ENCODE measurements at regions not wholly inside any gene's neighbourhood (a gene's known extent, or its start where the extent isn't known, plus 50 kb on each side); places are given as distances from the start of the nearest gene placed in this dataset.
"Not testable (repeated sequence)": the region's sequence is repeated elsewhere in the genome, so short reads cannot be mapped to it uniquely, and the experiment has no call there.

DNA sequence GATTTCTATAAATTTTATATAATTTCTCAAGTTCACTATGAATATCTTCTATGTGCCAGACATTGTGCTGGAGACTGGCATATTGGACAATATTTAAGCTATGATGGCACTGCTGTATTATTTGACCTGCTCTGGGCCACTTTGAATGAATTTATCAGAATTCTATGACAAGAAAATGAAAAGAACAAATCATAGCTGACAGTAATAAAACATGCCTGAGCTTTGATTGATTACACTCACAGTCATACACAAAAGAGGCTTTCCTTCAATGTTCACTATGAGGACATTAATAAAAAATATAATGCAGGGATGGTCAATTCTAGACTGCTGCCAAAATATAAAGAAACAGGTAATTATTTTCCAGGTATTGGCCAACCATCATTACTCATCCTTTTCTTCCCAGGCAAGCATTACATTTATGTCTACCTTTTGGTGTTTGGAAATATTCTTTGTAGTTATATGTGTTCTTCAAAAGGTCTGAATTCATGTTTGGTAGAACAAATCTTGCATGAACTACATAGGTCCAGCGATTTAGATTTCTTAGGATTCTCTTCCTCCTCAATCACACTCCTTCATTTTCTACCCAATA, 81.0 kb upstream of the ALCAM start:
- H3K4me3 ChIP-seq (ENCODE audit: low read length): no peak overlapping the region
- H3K4me2 ChIP-seq (ENCODE audit: low read depth, low read length): no peak overlapping the region
- H3K27ac ChIP-seq (ENCODE audit: low read length): no peak overlapping the region
- H3K79me2 ChIP-seq (ENCODE audit: low read length): no peaks in the 10 kb centered on the region
- DNase-seq: no peak
- H2AFZ ChIP-seq (ENCODE audit: low read length): no peak overlapping the region
- no peaks in the 10 kb centered on the region for H3K9me3 ChIP-seq (replicated peaks; ENCODE audit: insufficient read depth, low read length)
- H3K36me3 ChIP-seq (replicated peaks; ENCODE audit: insufficient read depth, low read length): no peaks in the 10 kb centered on the region
- no peaks in the 10 kb centered on the region for H3K9me2 ChIP-seq (replicated peaks; ENCODE audit: insufficient read depth, low read length)
- no peaks in the 10 kb centered on the region for H4K20me1 ChIP-seq (ENCODE audit: insufficient read depth, low read length)
- H3F3A ChIP-seq (ENCODE audit: insufficient read depth, low read length): no peaks in the 10 kb centered on the region
- no peaks in the 10 kb centered on the region for H3K27me3 ChIP-seq (replicated peaks; ENCODE audit: insufficient read depth, low read length)
- H3K9ac ChIP-seq (ENCODE audit: low read length): no peak overlapping the region
- no peaks in the 10 kb centered on the region for H3K4me1 ChIP-seq (ENCODE audit: low read length)
- TF ChIP-seq EZH2phosphoT487 (IDR thresholded peaks at IDR 0.05; ENCODE audit: low read length) (no peak), CTCF (IDR thresholded peaks at IDR 0.05; ENCODE audit: low read length) (no peak), EZH2 (optimal IDR thresholded peaks at IDR 0.05; ENCODE audit: low read depth, low read length) (no peak)

DNA sequence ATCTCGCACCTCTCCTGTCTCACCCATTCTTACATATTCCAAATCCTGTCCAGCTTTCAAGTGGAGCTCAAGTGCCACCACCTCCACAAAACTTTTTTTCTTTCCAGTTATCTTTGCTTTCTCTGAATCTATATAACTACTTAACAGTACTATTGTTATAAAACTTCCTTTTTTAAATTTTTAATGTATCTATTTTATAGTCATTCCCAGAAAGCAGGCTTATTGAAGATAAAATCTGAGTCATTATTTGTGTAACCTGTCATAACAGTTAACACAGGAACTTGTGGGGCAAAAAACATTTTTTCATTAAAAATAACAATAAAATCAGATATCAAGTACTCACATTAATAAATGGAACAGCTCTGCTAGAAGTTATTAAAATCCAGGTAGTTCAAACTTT, 73.3 kb upstream of the ALCAM start:
- Histone ChIP-seq H3K27me3 (replicated peaks; ENCODE audit: insufficient read depth, low read length) (no peaks in the 10 kb centered on the region), H3K9me3 (replicated peaks; ENCODE audit: insufficient read depth, low read length) (no peaks in the 10 kb centered on the region), H3K9me2 (replicated peaks; ENCODE audit: insufficient read depth, low read length) (no peaks in the 10 kb centered on the region), H2AFZ (ENCODE audit: low read length) (no peak overlapping the region), H3K9ac (ENCODE audit: low read length) (no peak overlapping the region), H4K20me1 (ENCODE audit: insufficient read depth, low read length) (no peaks in the 10 kb centered on the region), H3F3A (ENCODE audit: insufficient read depth, low read length) (no peaks in the 10 kb centered on the region), H3K27ac (ENCODE audit: low read length) (no peak overlapping the region), H3K36me3 (replicated peaks; ENCODE audit: insufficient read depth, low read length) (no peaks in the 10 kb centered on the region), H3K4me3 (ENCODE audit: low read length) (no peak overlapping the region), H3K79me2 (ENCODE audit: low read length) (no peaks in the 10 kb centered on the region), H3K4me2 (ENCODE audit: low read depth, low read length) (no peak overlapping the region), H3K4me1 (ENCODE audit: low read length) (no peaks in the 10 kb centered on the region)
- no peak for TF ChIP-seq EZH2 (optimal IDR thresholded peaks at IDR 0.05; ENCODE audit: low read depth, low read length)
- TF ChIP-seq EZH2phosphoT487 (IDR thresholded peaks at IDR 0.05; ENCODE audit: low read length): no peak
- TF ChIP-seq CTCF (IDR thresholded peaks at IDR 0.05; ENCODE audit: low read length): no peak
- no peak for DNase-seq

GRCh38 chr3:105296182-105296822, 70.4 kb upstream of the ALCAM start:
- not testable (repeated sequence) for H3K27me3 ChIP-seq (replicated peaks; ENCODE audit: insufficient read depth, low read length); H3K4me2 ChIP-seq (ENCODE audit: low read depth, low read length); H3K9ac ChIP-seq (ENCODE audit: low read length); H3K27ac ChIP-seq (ENCODE audit: low read length); H4K20me1 ChIP-seq (ENCODE audit: insufficient read depth, low read length); H3K9me2 ChIP-seq (replicated peaks; ENCODE audit: insufficient read depth, low read length); H3F3A ChIP-seq (ENCODE audit: insufficient read depth, low read length); H3K9me3 ChIP-seq (replicated peaks; ENCODE audit: insufficient read depth, low read length); H3K79me2 ChIP-seq (ENCODE audit: low read length); H3K4me1 ChIP-seq (ENCODE audit: low read length); H3K4me3 ChIP-seq (ENCODE audit: low read length); H3K36me3 ChIP-seq (replicated peaks; ENCODE audit: insufficient read depth, low read length); H2AFZ ChIP-seq (ENCODE audit: low read length); DNase-seq

DNA sequence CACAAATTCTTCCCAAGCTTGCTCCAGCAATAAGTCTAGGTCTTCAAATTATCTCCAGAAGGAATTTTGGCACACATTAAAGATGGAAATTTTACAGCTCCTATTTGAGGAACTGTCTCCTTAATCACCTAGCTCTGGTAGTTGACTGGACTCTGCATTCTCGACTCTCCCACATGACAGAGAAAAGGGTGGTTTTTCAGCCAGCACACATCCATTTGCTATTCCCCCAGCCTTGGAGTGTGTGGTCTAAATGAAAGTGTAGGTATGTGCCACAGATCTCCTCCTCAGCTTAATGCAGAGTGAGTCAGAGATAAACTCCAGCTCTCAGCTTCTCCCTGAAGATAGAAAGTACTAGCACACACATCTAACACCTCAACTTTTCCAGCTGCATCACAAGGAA, 62.2 kb upstream of the ALCAM start:
- Histone ChIP-seq H3K4me1 (ENCODE audit: low read length) (no peaks in the 10 kb centered on the region), H3K27me3 (replicated peaks; ENCODE audit: insufficient read depth, low read length) (no peaks in the 10 kb centered on the region), H3K9ac (ENCODE audit: low read length) (no peak overlapping the region), H3K4me3 (ENCODE audit: low read length) (no peak overlapping the region), H3K79me2 (ENCODE audit: low read length) (no peaks in the 10 kb centered on the region), H3F3A (ENCODE audit: insufficient read depth, low read length) (no peaks in the 10 kb centered on the region), H3K4me2 (ENCODE audit: low read depth, low read length) (no peak overlapping the region), H3K9me2 (replicated peaks; ENCODE audit: insufficient read depth, low read length) (no peaks in the 10 kb centered on the region), H3K27ac (ENCODE audit: low read length) (no peak overlapping the region), H2AFZ (ENCODE audit: low read length) (no peak overlapping the region), H3K36me3 (replicated peaks; ENCODE audit: insufficient read depth, low read length) (no peaks in the 10 kb centered on the region), H4K20me1 (ENCODE audit: insufficient read depth, low read length) (no peaks in the 10 kb centered on the region), H3K9me3 (replicated peaks; ENCODE audit: insufficient read depth, low read length) (no peaks in the 10 kb centered on the region)
- DNase-seq: no peak
- TF ChIP-seq EZH2 (optimal IDR thresholded peaks at IDR 0.05; ENCODE audit: low read depth, low read length): no peak

Measured in MM.1S (cell line).